Effector CD4-positive, alpha-beta T cell (primary cell): ENCODE measurements at regions not wholly inside any gene's neighbourhood (a gene's known extent, or its start where the extent isn't known, plus 50 kb on each side); places are given as distances from the start of the nearest gene placed in this dataset.

Source experiments
- DNase-seq: peaks from one replicate; pipeline ENCODE4 v3.0.0-alpha.2; 2020

DNA sequence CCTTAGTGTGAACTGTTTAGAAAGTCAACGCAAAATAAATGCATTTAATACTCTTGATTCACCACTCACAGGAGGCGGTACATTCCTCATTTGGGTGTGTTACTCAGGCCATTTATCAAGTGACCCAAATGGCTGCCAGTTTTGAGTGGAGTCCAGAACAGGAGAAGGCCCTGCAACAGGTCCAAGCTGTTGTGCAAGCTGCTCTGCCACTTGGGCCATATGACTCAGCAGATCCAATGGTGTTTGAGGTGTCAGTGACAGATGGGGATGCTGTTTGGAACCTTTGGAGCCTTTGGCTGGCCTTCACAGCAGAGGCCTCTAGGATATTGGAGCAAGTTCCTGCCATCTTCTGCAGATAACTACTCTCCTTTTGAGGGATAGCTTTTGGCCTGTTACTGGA, 609.2 kb downstream of the KCNT2 start:
- no peak for DNase-seq

GRCh38 chr1:195981448-195982139, 626.6 kb downstream of the KCNT2 start:
- no peak for DNase-seq

GRCh38 chr1:195979646-195980045, 628.6 kb downstream of the KCNT2 start:
- DNase-seq: no peak

DNA sequence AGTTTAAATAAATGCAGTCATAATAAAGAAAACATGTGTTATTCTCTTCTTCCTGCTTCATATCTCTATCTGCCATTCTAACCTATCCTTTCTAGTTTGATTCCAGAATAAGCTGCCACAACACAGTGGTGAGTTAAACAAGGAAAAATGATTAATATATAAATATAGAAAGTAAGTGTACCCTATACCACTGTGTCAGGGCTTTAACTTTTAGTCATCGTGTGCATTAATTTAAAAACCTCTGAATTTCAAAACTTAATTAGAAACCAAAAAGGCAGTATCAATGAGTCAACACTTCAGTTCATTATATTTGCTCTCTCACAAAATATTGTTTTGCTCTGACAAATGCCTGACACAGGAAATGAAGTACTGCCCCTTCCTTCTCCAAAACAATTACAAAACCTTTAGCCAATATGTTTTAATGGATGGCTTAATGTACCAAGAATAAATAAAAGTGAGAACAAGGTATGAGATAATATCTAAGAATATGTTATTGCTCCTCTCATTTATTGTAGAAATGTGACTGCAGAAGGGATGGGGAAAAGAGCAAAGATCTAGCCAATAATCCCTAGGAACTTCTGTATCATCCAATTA, 634.8 kb downstream of the KCNT2 start:
- DNase-seq: no peak

DNA sequence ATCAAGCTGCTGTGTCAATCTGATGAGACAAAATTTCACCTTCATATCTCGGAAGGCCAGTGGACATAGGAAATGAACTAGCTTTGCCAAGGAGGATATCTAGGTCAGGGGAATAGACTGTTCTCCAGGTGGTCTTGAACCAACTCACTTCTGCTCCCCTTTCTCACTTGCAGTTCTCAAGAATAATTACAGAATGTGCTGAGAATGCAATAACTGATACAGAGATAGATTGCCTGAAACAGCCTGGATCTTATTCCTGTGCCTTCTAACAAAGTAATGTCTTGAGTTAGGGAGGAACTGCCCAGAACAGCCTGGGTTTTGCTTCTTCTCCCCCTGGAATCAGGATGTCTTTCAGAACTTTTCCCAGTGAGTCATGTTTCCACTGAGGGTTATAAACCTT, 636.7 kb downstream of the KCNT2 start:
- no peak for DNase-seq

- DNase-seq: no peak
Observed at GRCh38 chr1:195970209-195970608, 638.0 kb downstream of the KCNT2 start.

- DNase-seq: no peak
Observed at GRCh38 chr1:195965475-195965874, 642.8 kb downstream of the KCNT2 start.

DNA sequence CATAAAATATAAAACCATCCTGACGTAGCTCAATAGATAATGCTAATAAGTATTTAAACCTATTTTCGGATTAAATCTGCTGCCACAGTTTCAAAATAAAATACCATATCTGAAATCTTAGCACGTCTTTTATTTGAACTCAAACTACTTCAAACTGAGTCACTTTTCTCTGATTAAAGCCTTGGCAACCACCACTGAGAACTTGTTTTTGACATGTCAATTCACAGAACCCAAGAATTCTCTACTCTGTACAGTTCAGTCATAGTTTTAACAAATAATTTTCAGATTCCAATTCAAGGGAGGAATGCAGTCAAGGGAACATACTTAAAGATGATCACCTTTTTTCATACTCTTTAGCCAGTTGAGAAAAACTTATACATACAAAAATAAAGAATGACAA, 643.2 kb downstream of the KCNT2 start:
- no peak for DNase-seq

DNA sequence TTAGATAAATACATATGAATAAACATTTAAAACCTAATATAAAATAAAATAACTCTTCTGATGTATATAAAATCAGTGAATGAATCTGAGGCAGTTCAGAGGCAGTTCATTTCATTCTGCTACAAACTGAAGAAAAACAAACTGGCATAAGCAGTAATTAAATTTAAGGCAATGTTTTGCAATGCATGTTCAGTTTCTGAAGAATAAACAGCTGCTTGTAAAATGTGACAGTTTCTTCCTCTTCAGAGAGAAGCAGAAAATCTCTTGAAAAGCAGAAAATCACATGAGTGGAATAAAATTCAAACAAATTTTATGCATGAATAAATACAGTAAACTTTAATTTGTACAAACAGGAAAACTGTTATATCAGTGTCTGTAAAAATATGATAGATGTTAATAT, 643.7 kb downstream of the KCNT2 start:
- no peak for DNase-seq

DNA sequence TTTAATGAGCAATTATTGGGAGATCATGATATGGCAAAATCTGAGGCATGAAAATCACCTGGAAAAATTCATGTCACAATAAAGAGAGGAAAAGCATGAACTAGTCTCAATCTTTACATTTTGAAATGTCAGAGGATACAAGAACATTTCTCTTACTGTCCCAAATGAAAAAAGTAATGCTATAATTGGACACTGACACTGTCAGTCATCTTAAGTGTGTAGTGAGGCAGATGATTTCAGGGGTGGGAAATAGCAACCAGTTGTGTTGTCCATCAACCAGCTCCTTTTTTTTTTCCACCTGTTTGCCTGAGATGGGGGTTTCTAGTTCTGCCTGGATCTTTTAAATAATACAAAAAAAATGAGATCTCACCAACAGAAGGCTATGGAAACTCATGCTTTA, 646.2 kb downstream of the KCNT2 start:
- no peak for DNase-seq

DNA sequence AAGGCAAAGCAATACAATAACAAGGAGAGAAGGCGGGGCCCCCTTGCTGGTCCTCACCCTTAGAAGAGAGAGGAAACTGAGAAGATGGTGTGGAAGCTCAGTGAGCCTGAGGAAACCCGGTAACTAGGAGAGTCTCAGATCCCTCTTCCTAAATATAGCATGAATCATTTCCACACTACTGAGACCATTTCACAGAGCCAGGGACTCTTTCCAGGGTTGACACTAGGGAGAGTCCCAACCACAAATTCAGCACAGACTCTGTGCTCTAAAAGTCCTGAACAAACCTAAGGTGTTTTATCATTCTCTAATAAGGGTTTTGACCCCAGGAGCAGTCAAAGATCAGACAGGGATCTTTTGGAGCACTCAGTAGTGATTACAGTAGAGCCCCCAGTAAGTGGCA, 647.7 kb downstream of the KCNT2 start:
- no peak for DNase-seq

DNA sequence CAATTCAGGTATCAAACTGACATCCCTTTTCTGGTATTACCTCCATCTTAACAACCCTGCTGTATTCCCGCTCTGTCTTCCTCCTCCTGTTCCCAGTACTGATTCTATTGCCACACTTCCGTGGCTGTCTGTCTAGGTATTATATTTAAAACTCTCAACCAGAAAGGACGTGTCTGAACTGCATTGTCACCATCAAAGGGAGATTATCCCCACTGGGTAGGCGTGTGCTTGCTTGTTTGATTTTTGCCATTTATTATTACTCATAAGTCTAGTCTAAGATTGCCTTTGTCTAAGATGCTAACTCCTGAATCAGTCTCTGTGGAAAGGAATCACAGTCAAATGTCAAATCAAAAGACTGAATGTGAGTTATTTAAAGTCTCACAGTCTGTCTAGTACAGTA, 650.1 kb downstream of the KCNT2 start:
- DNase-seq: no peak

- DNase-seq: no peak
Observed at GRCh38 chr1:195956845-195957244, 651.4 kb downstream of the KCNT2 start.

GRCh38 chr1:195954848-195955247, 653.4 kb downstream of the KCNT2 start:
- no peak for DNase-seq

- DNase-seq: no peak
Observed at GRCh38 chr1:195951313-195951712, 656.9 kb downstream of the KCNT2 start.

DNA sequence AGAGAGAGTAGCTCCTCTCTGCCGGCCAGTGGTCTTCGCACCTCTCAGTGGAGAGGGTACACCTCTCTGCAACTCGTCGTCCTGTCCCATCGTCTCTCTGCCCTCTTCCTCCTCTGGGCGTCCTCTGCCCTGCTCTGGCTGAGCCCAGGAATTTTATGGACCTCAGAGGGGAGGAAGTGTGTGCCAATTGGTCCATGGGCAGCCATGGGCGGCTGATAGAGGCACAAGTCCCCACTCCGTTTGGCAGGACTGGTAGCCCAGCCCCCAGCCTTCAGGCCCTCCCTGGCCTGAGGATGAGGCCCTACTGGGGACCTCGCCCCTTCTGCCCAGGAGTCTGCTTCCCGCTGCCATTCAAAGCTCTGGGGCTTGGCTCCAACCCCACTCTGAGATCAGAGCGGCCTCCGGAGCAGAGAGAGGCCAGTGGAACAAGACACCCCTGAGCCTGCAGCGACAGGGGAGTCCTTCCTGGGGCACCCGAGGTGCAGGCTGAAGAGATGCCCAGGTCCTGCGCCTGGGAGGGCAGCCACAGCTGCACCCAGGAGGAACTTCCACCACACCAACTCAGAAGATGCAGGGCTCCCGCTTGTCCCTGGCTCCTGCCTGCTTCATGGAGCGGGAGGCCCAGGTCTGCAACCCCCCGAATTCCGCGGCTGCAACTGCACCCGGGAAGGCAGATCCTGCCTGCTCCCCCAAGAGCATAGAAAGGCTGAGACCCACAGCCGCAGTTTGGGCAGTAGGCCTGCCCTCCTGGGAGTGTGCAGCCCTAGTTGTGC, 659.9 kb downstream of the KCNT2 start:
- no peak for DNase-seq

GRCh38 chr1:195946500-195946899, 661.7 kb downstream of the KCNT2 start:
- no peak for DNase-seq

GRCh38 chr1:195941795-195942194, 666.4 kb downstream of the KCNT2 start:
- no peak for DNase-seq

GRCh38 chr1:195941314-195941713, 666.9 kb downstream of the KCNT2 start:
- DNase-seq: no peak

DNA sequence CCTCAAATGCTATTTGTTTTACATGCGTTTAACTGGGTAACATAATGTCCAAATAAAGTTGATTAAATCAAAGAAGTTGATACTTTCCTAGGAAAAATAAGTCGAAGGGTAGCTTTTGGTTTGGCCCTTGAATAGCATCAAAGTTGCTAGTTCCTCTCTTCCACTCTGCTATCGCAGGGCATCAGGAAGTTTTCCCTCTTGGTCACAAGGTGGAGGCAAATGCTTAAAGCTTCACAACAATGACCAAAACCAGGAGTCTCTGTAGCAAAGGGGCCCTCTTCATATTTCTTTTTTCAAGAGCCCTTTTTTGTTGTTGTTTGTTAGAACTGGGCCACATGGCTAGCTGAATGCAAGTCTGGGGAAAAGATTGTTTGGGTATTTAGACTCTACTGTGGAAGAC, 668.4 kb downstream of the KCNT2 start:
- no peak for DNase-seq

- no peak for DNase-seq
Observed at GRCh38 chr1:195934817-195935553, 673.3 kb downstream of the KCNT2 start.

DNA sequence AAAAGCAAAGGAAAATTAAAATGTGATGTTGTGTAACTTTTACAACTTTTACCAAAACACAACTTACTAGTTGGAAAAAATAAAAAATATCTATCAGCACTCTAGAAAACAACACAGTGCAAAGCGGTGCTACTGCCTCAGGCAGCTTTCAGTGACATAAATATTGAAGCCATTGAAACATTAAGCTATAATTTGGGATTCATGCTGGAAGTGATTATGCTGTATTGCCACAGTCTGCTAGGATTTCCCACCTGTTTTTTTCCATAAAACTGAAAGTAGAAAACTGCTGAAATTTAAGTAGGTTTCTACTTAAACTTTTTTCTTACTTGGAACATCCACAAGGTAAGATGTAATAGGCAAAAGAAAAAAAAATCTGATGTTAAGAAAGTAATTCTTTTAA, 674.4 kb downstream of the KCNT2 start:
- no peak for DNase-seq

- DNase-seq: no peak
Observed at GRCh38 chr1:195915826-195916225, 692.4 kb downstream of the KCNT2 start.

GRCh38 chr1:195909061-195909460, 699.2 kb downstream of the KCNT2 start:
- no peak for DNase-seq
